Transverse colon (tissue), 4 donors: ENCODE measurements at regions not wholly inside any gene's neighbourhood (a gene's known extent, or its start where the extent isn't known, plus 50 kb on each side); places are given as distances from the start of the nearest gene placed in this dataset.

Source experiments
- EP300 ChIP-seq: sonication (generic); formaldehyde crosslinking; IDR thresholded peaks from one replicate; pipeline ENCODE4 v1.6.1; 2017; ENCODE audit warnings: antibody characterized with exemption, low read depth
- POLR2AphosphoS5 ChIP-seq, 3 donors: sonication (generic); formaldehyde crosslinking; IDR thresholded peaks; one replicate each; pipeline ENCODE4 v1.6.1; 2016; ENCODE audit warnings: antibody characterized with exemption in 3 of 3
- TF ChIP-seq, protein P1 (sequence below), 5 experiments: fragments of 200-600 bp in 3 of 5; fragments of 450-650 bp in 2 of 5; sonication (generic) in 3 of 5; IDR thresholded peaks; 1 replicate in 2 of 5; 2 replicates in 3 of 5; pipeline ENCODE4 v1.5.1; 2016 to 2017; ENCODE audit warnings: antibody characterized with exemption in 5 of 5, inconsistent platforms in 3 of 5, mild to moderate bottlenecking in 2 of 5, moderate library complexity in 1 of 5

- TF ChIP-seq POLR2AphosphoS5 (IDR thresholded peaks at IDR 0.05) (no peak), EP300 (no peak)
- TF ChIP-seq, protein P1, sequence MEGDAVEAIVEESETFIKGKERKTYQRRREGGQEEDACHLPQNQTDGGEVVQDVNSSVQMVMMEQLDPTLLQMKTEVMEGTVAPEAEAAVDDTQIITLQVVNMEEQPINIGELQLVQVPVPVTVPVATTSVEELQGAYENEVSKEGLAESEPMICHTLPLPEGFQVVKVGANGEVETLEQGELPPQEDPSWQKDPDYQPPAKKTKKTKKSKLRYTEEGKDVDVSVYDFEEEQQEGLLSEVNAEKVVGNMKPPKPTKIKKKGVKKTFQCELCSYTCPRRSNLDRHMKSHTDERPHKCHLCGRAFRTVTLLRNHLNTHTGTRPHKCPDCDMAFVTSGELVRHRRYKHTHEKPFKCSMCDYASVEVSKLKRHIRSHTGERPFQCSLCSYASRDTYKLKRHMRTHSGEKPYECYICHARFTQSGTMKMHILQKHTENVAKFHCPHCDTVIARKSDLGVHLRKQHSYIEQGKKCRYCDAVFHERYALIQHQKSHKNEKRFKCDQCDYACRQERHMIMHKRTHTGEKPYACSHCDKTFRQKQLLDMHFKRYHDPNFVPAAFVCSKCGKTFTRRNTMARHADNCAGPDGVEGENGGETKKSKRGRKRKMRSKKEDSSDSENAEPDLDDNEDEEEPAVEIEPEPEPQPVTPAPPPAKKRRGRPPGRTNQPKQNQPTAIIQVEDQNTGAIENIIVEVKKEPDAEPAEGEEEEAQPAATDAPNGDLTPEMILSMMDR (IDR thresholded peaks at IDR 0.05): no peak
Observed at GRCh38 chr6:137745321-137745720, 121.7 kb upstream of the TNFAIP3 start.
